GM12801 (cell line): ENCODE measurements at regions not wholly inside any gene's neighbourhood (a gene's known extent, or its start where the extent isn't known, plus 50 kb on each side); places are given as distances from the start of the nearest gene placed in this dataset.

Experiments
- CTCF ChIP-seq: IDR thresholded peaks from one replicate; pipeline ENCODE4 v1.5.1; 2011; ENCODE audit warnings: control low read depth; ENCODE audit not compliant: insufficient read length; ENCODE audit errors: extremely low read depth

GRCh38 chr4:181877329-181877848, 365.8 kb upstream of the TENM3 start:
- TF ChIP-seq CTCF = no peak

GRCh38 chr4:181890031-181890430, 353.2 kb upstream of the TENM3 start:
- TF ChIP-seq CTCF = no peak

- TF ChIP-seq CTCF = no peak
These were observed 352.3 kb upstream of the TENM3 start for GRCh38 chr4:181890911-181891310.

- TF ChIP-seq CTCF = no peak
These were observed 346.6 kb upstream of the TENM3 start for GRCh38 chr4:181896614-181897013.

GRCh38 chr4:181897935-181898334, 345.3 kb upstream of the TENM3 start:
- TF ChIP-seq CTCF = no peak

- no peak for TF ChIP-seq CTCF
These were observed 337.5 kb upstream of the TENM3 start for GRCh38 chr4:181905708-181906107.

- TF ChIP-seq CTCF = no peak
These were observed 335.0 kb upstream of the TENM3 start for GRCh38 chr4:181908168-181908567.

- no peak for TF ChIP-seq CTCF
These were observed 333.8 kb upstream of the TENM3 start for GRCh38 chr4:181909368-181909767.
